ENCODE measurements at regions not wholly inside any gene's neighbourhood (a gene's known extent, or its start where the extent isn't known, plus 50 kb on each side); places are given as distances from the start of the nearest gene placed in this dataset.

DNA sequence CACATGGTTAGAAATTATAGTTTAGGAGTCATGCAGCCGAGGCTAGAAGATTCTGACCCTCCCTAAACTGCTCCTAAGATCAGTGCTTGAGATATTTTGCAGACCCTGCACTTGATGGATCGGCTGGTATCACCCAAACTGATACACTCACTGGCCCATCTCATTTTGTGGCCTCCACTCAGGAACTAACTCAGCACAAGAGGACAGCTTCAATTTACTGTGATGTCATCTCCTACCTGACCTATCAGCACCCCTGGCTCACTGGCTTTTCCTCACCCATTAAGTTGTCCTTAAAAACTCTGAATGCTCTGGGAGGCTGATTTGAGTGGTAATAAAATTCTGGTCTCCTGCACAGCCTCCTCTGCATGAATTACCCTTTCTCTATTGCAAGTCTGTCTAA, 450.9 kb downstream of the PCDH10 start:
- TF ChIP-seq EZH2 (IDR thresholded peaks at IDR 0.05; ENCODE audit: insufficient read depth, poor library complexity, severe bottlenecking) (no peak), EZH2phosphoT487 (IDR thresholded peaks at IDR 0.05; ENCODE audit: insufficient read depth, low read depth) (no peak)

All from GM23248 (cell line).